ENCODE measurements at regions not wholly inside any gene's neighbourhood (a gene's known extent, or its start where the extent isn't known, plus 50 kb on each side); places are given as distances from the start of the nearest gene placed in this dataset.

DNA sequence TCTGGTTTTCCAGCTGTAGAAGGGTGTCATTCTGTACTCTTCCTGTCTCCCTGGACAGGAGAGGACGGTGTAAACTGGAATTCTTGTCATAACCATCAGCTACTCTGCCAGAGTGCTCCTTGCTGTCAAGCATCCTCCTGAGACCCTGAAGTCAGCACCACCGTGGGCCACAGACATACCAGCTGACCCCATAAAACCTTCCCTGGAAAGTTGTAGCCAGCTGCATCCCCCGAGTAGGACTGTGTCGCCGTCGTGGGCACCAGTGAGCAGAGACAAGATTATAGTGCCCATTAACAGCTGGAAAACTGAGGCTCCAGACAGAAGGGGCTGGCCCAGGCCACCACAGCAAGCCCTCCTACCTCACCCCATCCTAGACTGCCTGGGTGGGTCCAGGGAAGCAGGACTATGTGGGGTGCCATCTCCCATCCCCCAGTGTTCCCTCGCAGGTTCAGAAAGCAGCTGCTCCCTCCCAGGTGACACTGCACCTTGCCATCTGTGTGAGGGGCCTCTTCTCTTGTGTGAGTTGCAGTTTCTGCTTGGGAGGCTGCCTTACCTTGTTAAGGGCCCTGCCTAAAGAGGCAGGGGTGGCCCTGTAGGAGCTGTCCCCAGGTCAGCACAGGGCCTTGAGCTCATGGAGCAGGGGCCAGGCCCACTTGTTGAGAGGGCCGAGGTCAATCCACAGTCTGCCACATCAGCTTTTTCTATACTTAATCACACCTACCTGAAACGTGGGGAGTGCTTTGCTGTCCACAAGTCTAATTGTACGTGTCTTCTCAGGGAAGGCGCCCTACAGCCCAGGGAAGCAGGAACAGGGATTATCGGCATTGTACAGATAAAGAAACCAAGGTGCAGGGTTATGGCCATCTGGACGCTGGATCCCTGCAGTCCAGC lies 191.9 kb upstream of the LINGO1 start:
- no peak for DNase-seq (ENCODE audit: low read depth in 4 of 4, low spot score in 2 of 4)

DNA sequence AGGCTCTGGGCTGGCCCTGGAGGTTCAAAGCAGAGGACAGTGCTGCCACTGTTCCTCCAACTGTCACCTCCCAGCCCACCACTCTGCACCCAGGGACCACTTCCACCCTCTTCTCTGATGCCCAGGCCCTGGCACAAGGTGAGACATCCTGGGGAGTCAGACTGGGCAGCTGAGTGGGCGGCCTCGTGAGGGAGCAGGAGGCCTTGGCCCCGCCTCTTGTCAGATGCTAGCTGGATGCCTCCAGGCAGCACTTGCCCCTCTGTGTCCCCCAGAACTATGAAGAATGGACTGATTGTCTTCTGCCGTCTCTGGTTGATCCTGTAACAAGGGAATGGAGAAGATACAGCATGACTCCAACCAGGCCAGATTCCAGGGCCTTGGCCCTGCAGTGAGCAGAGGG lies 191.0 kb upstream of the LINGO1 start:
- DNase-seq (ENCODE audit: low read depth in 4 of 4, low spot score in 2 of 4): no peak

GRCh38 chr15:77822631-77823230 lies 190.0 kb upstream of the LINGO1 start:
- DNase-seq (ENCODE audit: low read depth in 4 of 4, low spot score in 2 of 4): no peak

DNA sequence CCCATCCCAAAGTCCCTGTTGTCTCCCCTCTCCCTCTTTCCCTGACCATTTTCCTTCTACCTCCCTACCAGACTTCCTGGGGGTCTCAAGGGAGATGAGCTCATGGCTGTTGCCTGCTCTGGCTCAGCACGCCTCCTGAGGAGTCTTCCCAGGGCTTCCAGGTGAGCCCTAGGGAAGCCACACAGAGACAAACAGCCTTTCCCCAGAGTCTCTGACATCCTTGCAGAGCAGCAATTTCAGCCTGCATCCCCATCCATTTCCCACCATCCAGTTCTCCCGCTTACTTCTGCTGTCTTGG lies 189.2 kb upstream of the LINGO1 start:
- no peak for DNase-seq (ENCODE audit: low read depth in 4 of 4, low spot score in 2 of 4)

GRCh38 chr15:77821188-77821958 lies 188.7 kb upstream of the LINGO1 start:
- DNase-seq (ENCODE audit: low read depth in 4 of 4, low spot score in 2 of 4): peak in 2 of 4 donors; percentile 34 to 67

GRCh38 chr15:77819851-77820728 lies 187.4 kb upstream of the LINGO1 start:
- DNase-seq (ENCODE audit: low read depth in 4 of 4, low spot score in 2 of 4): no peak

- no peak for DNase-seq (ENCODE audit: low read depth in 4 of 4, low spot score in 2 of 4)
These were observed 186.5 kb upstream of the LINGO1 start for GRCh38 chr15:77819048-77819850.

GRCh38 chr15:77818484-77819047 lies 185.9 kb upstream of the LINGO1 start:
- DNase-seq (ENCODE audit: low read depth in 4 of 4, low spot score in 2 of 4): no peak

DNA sequence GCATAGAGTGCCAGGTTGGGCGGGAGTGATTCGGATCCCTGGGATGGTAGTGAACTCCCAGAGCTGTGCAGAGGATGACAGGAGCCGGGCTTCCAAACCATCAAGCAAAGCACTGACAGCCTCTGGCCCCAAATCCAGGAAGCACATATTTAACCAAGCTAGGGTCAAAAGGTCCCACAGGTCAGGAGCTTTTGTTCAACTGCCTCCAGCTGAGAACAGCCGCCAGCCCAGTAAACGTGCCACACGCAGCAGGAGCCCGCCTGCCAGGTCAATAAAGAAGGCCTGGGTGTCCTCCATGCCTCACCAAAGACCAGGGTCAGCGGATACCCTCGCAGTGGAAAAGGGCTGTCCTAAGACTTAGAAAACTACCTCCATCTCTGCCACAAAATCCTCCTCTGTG lies 184.7 kb upstream of the LINGO1 start:
- no peak for DNase-seq (ENCODE audit: low read depth in 4 of 4, low spot score in 2 of 4)

GRCh38 chr15:77816983-77817382 lies 184.3 kb upstream of the LINGO1 start:
- DNase-seq (ENCODE audit: low read depth in 4 of 4, low spot score in 2 of 4): no peak

DNA sequence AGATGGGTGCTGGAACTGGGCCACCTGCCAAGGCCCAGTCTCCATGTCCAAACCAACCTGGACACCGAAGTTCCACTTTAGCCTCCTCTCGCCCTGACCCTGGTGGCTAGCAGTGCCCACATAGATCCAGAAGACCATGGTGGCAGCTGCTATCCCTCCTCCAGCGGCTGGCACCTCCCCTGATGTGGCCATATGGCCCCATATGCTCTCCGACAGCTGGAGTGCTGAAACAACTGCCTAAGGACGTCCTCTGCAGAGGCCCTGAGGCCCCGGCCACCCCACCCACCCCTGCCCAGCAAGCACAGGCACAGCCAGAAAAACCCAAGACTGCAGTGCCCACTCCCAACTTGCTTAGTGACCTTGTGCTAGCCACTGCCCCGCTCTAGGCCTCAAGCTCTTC lies 182.3 kb upstream of the LINGO1 start:
- DNase-seq (ENCODE audit: low read depth in 4 of 4, low spot score in 2 of 4): no peak

- no peak for DNase-seq (ENCODE audit: low read depth in 4 of 4, low spot score in 2 of 4)
These were observed 180.0 kb upstream of the LINGO1 start for GRCh38 chr15:77812664-77813063.

DNA sequence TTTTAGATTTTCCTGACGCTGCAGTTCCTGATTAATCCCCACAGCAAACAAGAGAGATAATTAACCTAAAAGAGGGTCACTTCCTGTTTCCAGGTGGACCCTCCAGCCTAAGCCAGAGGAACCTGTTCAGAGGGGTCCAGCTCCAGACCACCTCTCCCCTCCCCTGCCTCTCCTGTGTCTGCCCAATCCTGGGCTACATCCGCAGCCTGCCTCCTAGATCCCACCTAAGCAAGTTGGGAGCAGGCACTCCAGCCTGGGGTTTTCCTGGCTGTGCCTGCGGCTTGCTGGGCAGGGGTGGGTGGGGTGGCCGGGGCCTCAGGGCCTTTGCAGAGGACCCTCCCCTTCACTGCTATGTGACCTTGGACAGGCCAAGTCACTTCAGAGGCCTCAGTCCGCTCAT lies 178.6 kb upstream of the LINGO1 start:
- DNase-seq (ENCODE audit: low read depth in 4 of 4, low spot score in 2 of 4): no peak

DNA sequence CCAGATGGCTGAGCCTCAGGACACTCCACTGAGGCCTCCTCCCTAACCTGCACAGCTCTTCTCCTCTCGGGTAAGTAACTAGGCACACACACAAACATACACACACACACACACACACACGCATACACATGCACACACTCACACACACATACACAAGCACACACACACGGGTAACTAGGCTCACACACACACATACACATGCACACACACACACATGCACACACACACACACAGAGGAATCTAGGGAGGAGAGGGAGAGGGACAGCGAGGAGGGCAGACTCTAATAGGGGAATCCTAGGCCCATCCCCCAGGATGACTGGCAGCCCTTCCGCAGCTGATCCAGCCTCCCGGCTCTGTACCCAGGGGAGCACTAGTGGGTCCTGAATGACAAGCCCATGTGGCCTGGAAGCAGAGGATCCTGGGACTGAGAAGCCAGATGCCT lies 177.4 kb upstream of the LINGO1 start:
- no peak for DNase-seq (ENCODE audit: low read depth in 4 of 4, low spot score in 2 of 4)

- DNase-seq (ENCODE audit: low read depth in 4 of 4, low spot score in 2 of 4): no peak
These were observed 176.0 kb upstream of the LINGO1 start for GRCh38 chr15:77808581-77809177.

DNA sequence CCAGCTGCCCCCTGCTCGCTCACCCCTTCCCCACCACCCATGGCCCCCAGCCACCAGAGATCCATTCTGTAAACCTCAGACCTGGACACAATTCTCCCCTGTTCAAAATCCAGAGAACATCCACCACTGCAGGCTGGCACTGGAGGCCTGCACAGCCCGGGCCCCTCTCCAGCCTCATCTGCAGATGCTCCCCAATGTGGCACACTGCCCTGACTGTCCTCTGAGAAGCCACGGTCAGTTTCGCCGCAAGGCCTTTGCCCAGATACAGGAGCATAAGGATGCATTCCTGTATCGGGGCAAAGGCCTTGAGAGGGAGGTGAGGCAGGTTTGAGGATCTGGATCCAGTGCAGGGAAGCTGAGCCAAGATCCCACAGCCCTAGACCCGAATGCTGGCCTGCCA lies 175.4 kb upstream of the LINGO1 start:
- DNase-seq (ENCODE audit: low read depth in 4 of 4, low spot score in 2 of 4): no peak

GRCh38 chr15:77807611-77808010 lies 174.9 kb upstream of the LINGO1 start:
- no peak for DNase-seq (ENCODE audit: low read depth in 4 of 4, low spot score in 2 of 4)

DNA sequence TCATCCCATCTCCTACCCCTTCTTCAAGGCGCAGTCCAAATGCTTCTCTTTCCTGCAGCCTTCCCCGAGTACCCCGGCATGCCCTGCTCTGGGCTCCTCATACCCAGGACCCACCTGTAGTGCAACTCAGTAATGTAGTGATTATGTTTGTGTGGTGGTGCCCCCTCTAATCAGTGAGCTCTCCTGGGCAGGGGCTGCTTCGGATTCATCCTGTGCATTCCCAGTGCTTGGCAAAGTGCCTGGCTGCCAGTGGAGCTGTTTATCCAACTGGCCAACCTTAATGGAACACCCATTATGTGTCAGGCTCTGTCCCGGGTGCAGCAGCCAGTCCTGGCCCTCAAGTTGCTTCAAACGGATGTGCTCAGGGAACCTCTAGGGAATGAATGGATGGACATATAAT lies 174.4 kb upstream of the LINGO1 start:
- DNase-seq (ENCODE audit: low read depth in 4 of 4, low spot score in 2 of 4): no peak

DNA sequence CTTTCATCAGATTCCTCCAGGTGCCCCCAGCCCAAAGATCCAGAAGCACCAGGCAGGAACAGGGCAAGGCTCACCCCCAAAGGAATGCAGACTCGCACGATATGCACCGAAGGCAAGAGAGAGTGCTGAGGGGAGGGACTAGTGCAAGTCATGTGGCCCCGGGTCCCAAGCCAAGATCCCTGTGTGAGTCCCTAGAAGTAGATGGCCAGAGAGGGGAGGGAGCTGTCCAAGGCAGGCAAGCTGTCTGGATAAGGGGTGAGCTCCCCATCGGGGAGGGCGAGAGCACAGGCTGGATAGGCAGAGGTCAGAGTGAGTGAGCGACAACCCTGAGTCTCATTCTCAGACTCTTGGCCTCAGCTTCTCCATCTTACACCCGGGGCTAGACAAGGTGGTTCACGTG lies 171.5 kb upstream of the LINGO1 start:
- no peak for DNase-seq (ENCODE audit: low read depth in 4 of 4, low spot score in 2 of 4)
